ENCODE measurements at regions not wholly inside any gene's neighbourhood (a gene's known extent, or its start where the extent isn't known, plus 50 kb on each side); places are given as distances from the start of the nearest gene placed in this dataset.

GRCh38 chr2:150232321-150232720 lies 255.1 kb downstream of the RND3 start:
- TF ChIP-seq MED1 (CRISPR knock-in tag; IDR thresholded peaks at IDR 0.05; ENCODE audit: borderline replicate concordance) = no peak
- TF ChIP-seq ARID3A (IDR thresholded peaks at IDR 0.05; ENCODE audit: borderline replicate concordance, low read depth, low read length) = no peak
- no peak for TF ChIP-seq JUN (IDR thresholded peaks at IDR 0.05; ENCODE audit: borderline replicate concordance, low read depth, low read length)
- TF ChIP-seq JUN (CRISPR knock-in tag; IDR thresholded peaks at IDR 0.05; ENCODE audit: borderline replicate concordance) = no peak
- no peak for TF ChIP-seq CBFB (CRISPR knock-in tag; IDR thresholded peaks at IDR 0.05)
- TF ChIP-seq ZHX1 (conservative IDR thresholded peaks at IDR 0.05; ENCODE audit: low read length) = no peak
- TF ChIP-seq EP300 (IDR thresholded peaks at IDR 0.05; ENCODE audit: low read length) = no peak
- TF ChIP-seq JUND (IDR thresholded peaks at IDR 0.05; ENCODE audit: borderline replicate concordance, low read depth, low read length) = no peak
- no peak for TF ChIP-seq JUND (tag; IDR thresholded peaks at IDR 0.05; ENCODE audit: borderline replicate concordance, low read depth, low read length)
- no peak for TF ChIP-seq ZNF224 (CRISPR knock-in tag; IDR thresholded peaks at IDR 0.05)
- TF ChIP-seq SREBF2 (CRISPR knock-in tag; IDR thresholded peaks at IDR 0.05) = no peak
- TF ChIP-seq ZNF75A (CRISPR knock-in tag; IDR thresholded peaks at IDR 0.05) = no peak
- TF ChIP-seq KDM1A (IDR thresholded peaks at IDR 0.05) = no peak
- no peak for TF ChIP-seq NFE2 (IDR thresholded peaks at IDR 0.05; ENCODE audit: low read depth)
- TF ChIP-seq BCLAF1 (IDR thresholded peaks at IDR 0.05; ENCODE audit: borderline replicate concordance in 1 of 2, control insufficient read depth in 1 of 2, low read depth in 2 of 2, low read length in 1 of 2) = no peak
- TF ChIP-seq C11orf30 (IDR thresholded peaks at IDR 0.05; ENCODE audit: low read depth) = no peak
- POLR2A ChIA-PET = no interaction called here

More at GRCh38 chr2:150232321-150232720, 255.1 kb downstream of the RND3 start:
- intact Hi-C loops (cut with micrococcal nuclease) = no loop called here
- Histone ChIP-seq H3K27me3 (ENCODE audit: control insufficient read depth in 2 of 2, insufficient read depth in 2 of 2, low read length in 2 of 2) (no peaks in the 10 kb centered on the region), H3K4me2 (ENCODE audit: insufficient read depth, low read length) (no peak overlapping the region), H3K79me2 (ENCODE audit: control insufficient read depth, insufficient read depth, low read length) (no peaks in the 10 kb centered on the region), H3K27ac (ENCODE audit: extremely low read depth, low read depth, low read length) (no peak overlapping the region), H3K9ac (ENCODE audit: insufficient read depth in 1 of 2, low read depth in 2 of 2, low read length in 2 of 2) (no peak overlapping the region), H3K4me3 (no peak overlapping the region), H3K36me3 (ENCODE audit: control insufficient read depth, insufficient read depth, low read length) (no peaks in the 10 kb centered on the region), H2AFZ (ENCODE audit: low read depth, low read length) (no peak overlapping the region), H4K20me1 (replicated peaks; ENCODE audit: control insufficient read depth, insufficient read depth, low read length) (no peaks in the 10 kb centered on the region), H3K9me1 (ENCODE audit: control insufficient read depth, insufficient read depth, low read length) (no peaks in the 10 kb centered on the region), H3K4me1 (replicated peaks in 1 of 2; ENCODE audit: control insufficient read depth in 2 of 2, insufficient read depth in 2 of 2, low read length in 2 of 2) (no peaks in the 10 kb centered on the region), H3K9me3 (replicated peaks; ENCODE audit: control insufficient read depth, insufficient read depth, low read depth, low read length) (no peaks in the 10 kb centered on the region)
- CTCF ChIA-PET (ENCODE audit: low intra/inter-chr PET ratio) = no interaction called here
- FAIRE-seq (no peak), DNase-seq (ENCODE audit: extremely low read depth in 1 of 4, low spot score in 3 of 4) (no peak), ATAC-seq (no peak)
- in situ Hi-C loops (cut with MboI) = no loop called here
- 0% methylated on average over 1 of the region's 1 CpG for WGBS (ENCODE audit: insufficient coverage, low coverage, missing lambda C conversion rate)
- BruUV-seq (replicated peaks) = no TSS peak

Measured in K562 (cell line).